ENCODE measurements at regions not wholly inside any gene's neighbourhood (a gene's known extent, or its start where the extent isn't known, plus 50 kb on each side); places are given as distances from the start of the nearest gene placed in this dataset.
"Not testable (repeated sequence)": the region's sequence is repeated elsewhere in the genome, so short reads cannot be mapped to it uniquely, and the experiment has no call there.

- not testable (repeated sequence) for TF ChIP-seq CTCF (IDR thresholded peaks at IDR 0.05; ENCODE audit: extremely low read depth in 1 of 2, insufficient read depth in 1 of 2, low read depth in 1 of 2, low read length in 2 of 2); MAX (IDR thresholded peaks at IDR 0.05; ENCODE audit: insufficient read depth, insufficient read length); EZH2 (IDR thresholded peaks at IDR 0.05; ENCODE audit: borderline replicate concordance, low read depth, low read length, severe bottlenecking); POLR2A (IDR thresholded peaks at IDR 0.05; ENCODE audit: low read depth, low read length); POLR2AphosphoS5 (IDR thresholded peaks at IDR 0.05; ENCODE audit: insufficient read depth, low read depth, low read length); GATA2 (IDR thresholded peaks at IDR 0.05; ENCODE audit: insufficient read depth, insufficient read length, low read depth, low read length)
These were observed 213.7 kb upstream of the ADRA1D start for GRCh38 chr20:4462801-4463200.
